CD4-positive, alpha-beta T cell treated with Interleukin-10 for 1 hour (primary cell): ENCODE measurements at regions not wholly inside any gene's neighbourhood (a gene's known extent, or its start where the extent isn't known, plus 50 kb on each side); places are given as distances from the start of the nearest gene placed in this dataset.
"Not testable (repeated sequence)": the region's sequence is repeated elsewhere in the genome, so short reads cannot be mapped to it uniquely, and the experiment has no call there.

Source experiments
- DNase-seq: peaks from one replicate; pipeline ENCODE4 v3.0.0-alpha.2; 2020

GRCh38 chr11:25775603-25776002, 556.3 kb upstream of the ANO3 start:
- no peak for DNase-seq

- no peak for DNase-seq
These were observed 555.7 kb upstream of the ANO3 start for GRCh38 chr11:25776238-25776637.

GRCh38 chr11:25777343-25777742, 554.6 kb upstream of the ANO3 start:
- no peak for DNase-seq

- no peak for DNase-seq
These were observed 552.9 kb upstream of the ANO3 start for GRCh38 chr11:25779033-25779432.

- no peak for DNase-seq
These were observed 544.5 kb upstream of the ANO3 start for GRCh38 chr11:25787416-25787815.

- DNase-seq: no peak
These were observed 541.5 kb upstream of the ANO3 start for GRCh38 chr11:25790396-25790795.

- DNase-seq: no peak
These were observed 538.3 kb upstream of the ANO3 start for GRCh38 chr11:25793637-25794036.

GRCh38 chr11:25794804-25795203, 537.1 kb upstream of the ANO3 start:
- no peak for DNase-seq

GRCh38 chr11:25816411-25816810, 515.5 kb upstream of the ANO3 start:
- no peak for DNase-seq

- DNase-seq: no peak
These were observed 507.2 kb upstream of the ANO3 start for GRCh38 chr11:25824688-25825087.

- not testable (repeated sequence) for DNase-seq
These were observed 500.4 kb upstream of the ANO3 start for GRCh38 chr11:25831485-25831884.

- no peak for DNase-seq
These were observed 492.9 kb upstream of the ANO3 start for GRCh38 chr11:25838918-25839625.

GRCh38 chr11:25844811-25845210, 487.1 kb upstream of the ANO3 start:
- DNase-seq: no peak

GRCh38 chr11:25855916-25856315, 476.0 kb upstream of the ANO3 start:
- DNase-seq: no peak

- no peak for DNase-seq
These were observed 472.2 kb upstream of the ANO3 start for GRCh38 chr11:25859776-25860175.

GRCh38 chr11:25860677-25861450, 471.1 kb upstream of the ANO3 start:
- DNase-seq: no peak

- DNase-seq: no peak
These were observed 469.8 kb upstream of the ANO3 start for GRCh38 chr11:25862159-25862558.

- DNase-seq: no peak
These were observed 467.9 kb upstream of the ANO3 start for GRCh38 chr11:25863986-25864385.

GRCh38 chr11:25876456-25876965, 455.4 kb upstream of the ANO3 start:
- no peak for DNase-seq

GRCh38 chr11:25886036-25886435, 445.9 kb upstream of the ANO3 start:
- no peak for DNase-seq

- no peak for DNase-seq
These were observed 441.2 kb upstream of the ANO3 start for GRCh38 chr11:25890626-25891260.

- DNase-seq: no peak
These were observed 440.0 kb upstream of the ANO3 start for GRCh38 chr11:25891960-25892359.

GRCh38 chr11:25899617-25900160, 432.2 kb upstream of the ANO3 start:
- DNase-seq: no peak

- no peak for DNase-seq
These were observed 431.1 kb upstream of the ANO3 start for GRCh38 chr11:25900814-25901213.
